ENCODE measurements at regions not wholly inside any gene's neighbourhood (a gene's known extent, or its start where the extent isn't known, plus 50 kb on each side); places are given as distances from the start of the nearest gene placed in this dataset.

DNA sequence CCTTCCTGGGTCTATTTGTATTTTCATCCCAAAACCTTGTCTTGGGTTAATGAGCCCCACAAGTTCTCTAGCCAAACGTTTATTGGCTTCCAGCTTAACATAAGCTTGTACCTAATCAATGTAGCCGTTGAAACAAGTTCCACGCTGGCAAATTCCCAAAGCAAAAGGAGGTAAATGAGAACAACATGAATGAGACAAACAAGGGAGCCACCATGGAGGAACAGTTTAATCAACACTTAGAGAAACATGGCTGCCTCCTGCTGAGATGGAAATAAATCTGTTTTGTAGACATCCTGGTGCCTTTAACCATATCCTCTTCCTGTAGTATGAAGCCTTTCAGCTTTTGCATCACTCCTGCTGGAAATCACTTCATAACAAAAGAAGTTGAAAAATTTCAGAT lies 166.6 kb upstream of the NFIB start:
- TF ChIP-seq, protein P1, sequence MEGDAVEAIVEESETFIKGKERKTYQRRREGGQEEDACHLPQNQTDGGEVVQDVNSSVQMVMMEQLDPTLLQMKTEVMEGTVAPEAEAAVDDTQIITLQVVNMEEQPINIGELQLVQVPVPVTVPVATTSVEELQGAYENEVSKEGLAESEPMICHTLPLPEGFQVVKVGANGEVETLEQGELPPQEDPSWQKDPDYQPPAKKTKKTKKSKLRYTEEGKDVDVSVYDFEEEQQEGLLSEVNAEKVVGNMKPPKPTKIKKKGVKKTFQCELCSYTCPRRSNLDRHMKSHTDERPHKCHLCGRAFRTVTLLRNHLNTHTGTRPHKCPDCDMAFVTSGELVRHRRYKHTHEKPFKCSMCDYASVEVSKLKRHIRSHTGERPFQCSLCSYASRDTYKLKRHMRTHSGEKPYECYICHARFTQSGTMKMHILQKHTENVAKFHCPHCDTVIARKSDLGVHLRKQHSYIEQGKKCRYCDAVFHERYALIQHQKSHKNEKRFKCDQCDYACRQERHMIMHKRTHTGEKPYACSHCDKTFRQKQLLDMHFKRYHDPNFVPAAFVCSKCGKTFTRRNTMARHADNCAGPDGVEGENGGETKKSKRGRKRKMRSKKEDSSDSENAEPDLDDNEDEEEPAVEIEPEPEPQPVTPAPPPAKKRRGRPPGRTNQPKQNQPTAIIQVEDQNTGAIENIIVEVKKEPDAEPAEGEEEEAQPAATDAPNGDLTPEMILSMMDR (IDR thresholded peaks at IDR 0.05) = no peak
- no peak for TF ChIP-seq POLR2A (IDR thresholded peaks at IDR 0.05)

All from Peyer's patch (tissue), 4 donors.